Nephron progenitor cell (in vitro differentiated cells): ENCODE measurements at regions not wholly inside any gene's neighbourhood (a gene's known extent, or its start where the extent isn't known, plus 50 kb on each side); places are given as distances from the start of the nearest gene placed in this dataset.

ENCODE experiments used
- DNase-seq: peaks from one replicate; pipeline ENCODE4 v3.0.0; 2021
- H3K27ac Mint-ChIP-seq: 2 replicates; pipeline ENCODE4 v1.8.0; 2021; ENCODE audit warnings: mild to moderate bottlenecking, moderate library complexity, mixed read lengths
- H3K27me3 Mint-ChIP-seq: 2 replicates; pipeline ENCODE4 v1.8.0; 2021; ENCODE audit warnings: mild to moderate bottlenecking, low read depth, mixed read lengths; ENCODE audit not compliant: poor library complexity
- H3K36me3 Mint-ChIP-seq: 2 replicates; pipeline ENCODE4 v1.8.0; 2021; ENCODE audit warnings: low read depth, mixed read lengths
- H3K4me1 Mint-ChIP-seq: 2 replicates; pipeline ENCODE4 v1.8.0; 2021; ENCODE audit warnings: mixed read lengths
- H3K4me3 Mint-ChIP-seq: 2 replicates; pipeline ENCODE4 v1.8.0; 2021; ENCODE audit warnings: mild to moderate bottlenecking, moderate library complexity, mixed read lengths
- H3K9me3 Mint-ChIP-seq: 2 replicates; pipeline ENCODE4 v1.8.0; 2021; ENCODE audit warnings: mild to moderate bottlenecking, moderate library complexity, mixed read lengths
- CTCF ChIP-seq: fragments of 200-600 bp; sonication (generic); IDR thresholded peaks from 2 replicates; pipeline ENCODE4 v1.5.0; 2021; ENCODE audit warnings: antibody characterized with exemption

- TF ChIP-seq CTCF, result no peak
- Mint-ChIP-seq H3K9me3 (peaks cover 76% of the 10 kb centered on the region), H3K27me3 (peaks cover 4% of the 10 kb centered on the region), H3K4me3 (no peak overlapping the region), H3K4me1 (no peaks in the 10 kb centered on the region), H3K27ac (no peak overlapping the region), H3K36me3 (peaks cover 5% of the 10 kb centered on the region)
- DNase-seq, result no peak
These were observed 93.3 kb downstream of the ATP23 start for GRCh38 chr12:58034712-58035111.

- Mint-ChIP-seq H3K4me1 (no peaks in the 10 kb centered on the region), H3K9me3 (peaks cover 53% of the 10 kb centered on the region), H3K36me3 (peaks cover 3% of the 10 kb centered on the region), H3K27ac (no peak overlapping the region), H3K4me3 (no peak overlapping the region), H3K27me3 (peaks cover 6% of the 10 kb centered on the region)
- no peak for TF ChIP-seq CTCF
- DNase-seq, result no peak
These were observed 100.1 kb downstream of the ATP23 start for GRCh38 chr12:58041441-58041840.

DNA sequence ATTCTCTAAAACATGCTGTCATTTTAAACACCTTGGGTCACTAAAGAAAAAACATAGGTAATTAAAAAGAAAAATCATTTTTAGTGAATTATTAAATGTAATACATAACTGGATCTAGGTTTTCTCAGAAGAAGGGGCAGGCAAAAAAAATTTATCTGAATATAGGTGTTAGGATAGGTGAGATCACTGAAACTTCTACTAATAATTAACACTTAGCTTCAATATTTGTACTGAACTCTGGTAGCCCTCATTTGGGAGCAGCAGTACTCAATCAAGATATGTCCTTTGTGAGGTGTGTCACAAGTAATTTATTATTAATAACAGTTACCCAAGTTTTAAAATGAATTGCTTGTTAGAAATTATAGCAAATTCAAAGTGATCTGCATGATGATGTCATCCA lies 103.6 kb downstream of the ATP23 start:
- no peak for DNase-seq
- H3K4me1 Mint-ChIP-seq, result no peaks in the 10 kb centered on the region
- no peaks in the 10 kb centered on the region for H3K36me3 Mint-ChIP-seq
- no peak overlapping the region for H3K27ac Mint-ChIP-seq
- TF ChIP-seq CTCF, result no peak
- peaks cover 40% of the 10 kb centered on the region for H3K9me3 Mint-ChIP-seq
- H3K27me3 Mint-ChIP-seq, result peaks cover 10% of the 10 kb centered on the region
- H3K4me3 Mint-ChIP-seq, result no peak overlapping the region

- no peak overlapping the region for H3K4me3 Mint-ChIP-seq
- H3K36me3 Mint-ChIP-seq, result peaks cover 8% of the 10 kb centered on the region
- peaks cover 40% of the 10 kb centered on the region for H3K9me3 Mint-ChIP-seq
- H3K27me3 Mint-ChIP-seq, result peaks cover 10% of the 10 kb centered on the region
- DNase-seq, result no peak
- H3K4me1 Mint-ChIP-seq, result no peaks in the 10 kb centered on the region
- no peak overlapping the region for H3K27ac Mint-ChIP-seq
- no peak for TF ChIP-seq CTCF
These were observed 104.9 kb downstream of the ATP23 start for GRCh38 chr12:58046271-58046670.

DNA sequence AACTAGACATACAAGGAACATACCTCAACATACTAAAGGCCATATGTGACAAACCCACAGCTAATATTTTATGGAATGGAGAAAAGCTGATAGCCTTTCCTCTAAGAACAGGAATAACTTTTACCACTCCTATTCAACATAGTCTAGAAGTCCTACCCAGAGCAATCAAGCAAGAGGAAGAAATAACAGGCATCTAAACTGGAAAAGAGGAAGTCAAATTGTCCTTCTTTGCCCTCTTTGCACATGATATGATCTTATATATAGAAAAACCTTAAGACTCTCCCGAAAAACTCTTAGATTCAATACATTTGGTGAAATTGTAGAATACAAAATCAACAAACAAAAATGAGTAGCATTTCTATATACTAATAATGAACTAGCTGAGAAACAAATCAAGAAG lies 110.0 kb downstream of the ATP23 start:
- Mint-ChIP-seq H3K4me3 (no peak overlapping the region), H3K27me3 (peaks cover 9% of the 10 kb centered on the region), H3K36me3 (peaks cover 14% of the 10 kb centered on the region), H3K4me1 (no peaks in the 10 kb centered on the region), H3K9me3 (peaks cover 51% of the 10 kb centered on the region), H3K27ac (no peak overlapping the region)
- no peak for TF ChIP-seq CTCF
- no peak for DNase-seq

- H3K9me3 Mint-ChIP-seq, result peaks cover 29% of the 10 kb centered on the region
- peaks cover 3% of the 10 kb centered on the region for H3K27me3 Mint-ChIP-seq
- peaks cover 11% of the 10 kb centered on the region for H3K36me3 Mint-ChIP-seq
- TF ChIP-seq CTCF, result no peak
- DNase-seq, result no peak
- no peaks in the 10 kb centered on the region for H3K4me1 Mint-ChIP-seq
- no peak overlapping the region for H3K4me3 Mint-ChIP-seq
- no peak overlapping the region for H3K27ac Mint-ChIP-seq
These were observed 123.3 kb downstream of the ATP23 start for GRCh38 chr12:58064666-58065065.
